HUES64 (cell line): ENCODE measurements at regions not wholly inside any gene's neighbourhood (a gene's known extent, or its start where the extent isn't known, plus 50 kb on each side); places are given as distances from the start of the nearest gene placed in this dataset.
"Not testable (repeated sequence)": the region's sequence is repeated elsewhere in the genome, so short reads cannot be mapped to it uniquely, and the experiment has no call there.

Experiments used
- H3K27ac ChIP-seq: 2 replicates; pipeline ENCODE4 v1.7.0; 2013; ENCODE audit warnings: low read depth, low read length, inconsistent platforms
- H3K27me3 ChIP-seq: 2 replicates; pipeline ENCODE4 v1.6.1; 2013; ENCODE audit warnings: mild to moderate bottlenecking, low read length; ENCODE audit not compliant: insufficient read depth
- H3K36me3 ChIP-seq: 2 replicates; pipeline ENCODE4 v1.6.1; 2013; ENCODE audit warnings: mild to moderate bottlenecking, low read length; ENCODE audit not compliant: insufficient read depth
- H3K4me1 ChIP-seq: 2 replicates; pipeline ENCODE4 v1.6.1; 2013; ENCODE audit warnings: mild to moderate bottlenecking, low read length, moderate library complexity; ENCODE audit not compliant: insufficient read depth
- H3K4me3 ChIP-seq: 2 replicates; pipeline ENCODE4 v1.5.1; 2013; ENCODE audit warnings: mild to moderate bottlenecking, low read length, moderate library complexity
- H3K9ac ChIP-seq: 2 replicates; pipeline ENCODE4 v1.6.1; 2013; ENCODE audit warnings: mild to moderate bottlenecking, low read depth, low read length
- H3K9me3 ChIP-seq: 2 replicates; pipeline ENCODE4 v1.6.1; 2013; ENCODE audit warnings: low read depth, low read length; ENCODE audit not compliant: insufficient read depth
- WGBS: fragments of 150-250, 120-280 bp; methylation state at CpG from one replicate; pipeline ENCODE4 v1.1.7; 2013; ENCODE audit warnings: missing lambda C conversion rate; 5-methylcytosine and 5-hydroxymethylcytosine counted together

DNA sequence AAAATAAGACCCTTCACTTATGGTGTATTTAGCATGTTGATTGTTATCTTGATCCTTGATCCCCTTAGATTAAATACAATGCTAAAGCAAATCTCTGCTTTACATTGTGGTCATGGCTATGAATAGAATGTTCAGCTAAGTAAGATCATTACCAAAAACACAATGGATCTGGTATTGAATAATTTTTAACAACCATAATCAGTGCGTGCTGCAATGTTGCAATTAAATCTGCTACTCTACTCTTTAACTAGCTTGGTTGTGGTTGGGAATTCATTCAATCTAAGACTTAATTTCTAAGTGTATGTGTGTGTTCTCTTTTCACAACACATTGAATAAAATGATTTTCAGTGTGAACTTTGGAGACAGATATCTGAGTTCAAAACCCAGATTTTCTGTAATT lies 442.5 kb upstream of the ZNF804A start:
- Histone ChIP-seq H3K9ac (no peak overlapping the region), H3K4me3 (no peak overlapping the region), H3K4me1 (no peaks in the 10 kb centered on the region), H3K27ac (no peak overlapping the region), H3K36me3 (no peaks in the 10 kb centered on the region), H3K9me3 (no peaks in the 10 kb centered on the region), H3K27me3 (no peaks in the 10 kb centered on the region)
- WGBS: 80% methylated on average over 1 of the region's 1 CpG

DNA sequence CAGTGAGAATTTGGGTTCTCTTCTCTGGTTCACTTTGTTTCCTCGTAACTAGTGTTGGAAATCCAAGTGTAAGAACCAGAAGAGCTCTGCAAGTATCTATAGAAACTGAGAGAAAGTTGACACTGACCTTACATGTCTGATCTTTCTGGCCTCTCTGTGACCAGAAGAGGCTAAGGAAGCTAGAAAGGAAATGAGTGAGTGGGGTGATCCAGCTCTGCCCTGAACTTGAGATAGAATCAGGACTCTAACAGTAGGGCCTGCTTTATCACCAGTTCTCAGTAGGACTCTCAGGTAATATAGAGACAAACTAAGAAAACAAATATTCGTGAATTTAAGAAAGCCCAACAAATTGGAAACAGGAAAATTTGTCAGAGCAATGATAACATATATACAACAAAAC lies 441.2 kb upstream of the ZNF804A start:
- no peak overlapping the region for H3K27ac ChIP-seq
- WGBS: 59% methylated on average over 1 of the region's 2 CpGs
- H3K4me1 ChIP-seq: no peaks in the 10 kb centered on the region

DNA sequence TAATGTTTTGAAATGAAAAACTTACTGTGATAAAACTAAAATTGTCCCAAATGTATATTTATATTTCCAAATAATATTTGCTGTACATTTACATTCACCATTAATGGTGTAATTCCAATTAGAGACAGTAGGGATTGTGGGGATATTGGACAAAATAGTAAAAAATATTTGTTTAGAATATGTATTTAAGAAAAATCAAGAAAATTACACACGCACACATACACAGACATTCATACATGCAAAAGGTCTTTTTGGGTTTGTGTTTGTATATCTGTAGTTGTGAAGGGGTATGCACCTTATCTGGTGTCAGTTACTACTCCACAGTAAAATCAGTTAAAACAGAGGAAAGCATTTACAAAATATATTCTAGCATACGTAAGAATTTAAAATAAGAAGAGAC lies 435.9 kb upstream of the ZNF804A start:
- no CpG with 5 or more reads among the region's 2 CpGs for WGBS

More for the DNA sequence above, 441.2 kb upstream of the ZNF804A start:
- Histone ChIP-seq H3K4me3 (no peak overlapping the region), H3K27me3 (no peaks in the 10 kb centered on the region), H3K9ac (no peak overlapping the region), H3K36me3 (no peaks in the 10 kb centered on the region), H3K9me3 (no peaks in the 10 kb centered on the region)

GRCh38 chr2:184168823-184169222 lies 429.5 kb upstream of the ZNF804A start:
- not testable (repeated sequence) for H3K9ac ChIP-seq, H3K4me1 ChIP-seq
- 68% methylated on average over 5 of the region's 5 CpGs for WGBS

More for the DNA sequence above, 435.9 kb upstream of the ZNF804A start:
- H3K4me3 ChIP-seq: no peak overlapping the region
- no peaks in the 10 kb centered on the region for H3K4me1 ChIP-seq
- H3K36me3 ChIP-seq: no peaks in the 10 kb centered on the region
- H3K27me3 ChIP-seq: no peaks in the 10 kb centered on the region
- no peak overlapping the region for H3K9ac ChIP-seq
- H3K27ac ChIP-seq: no peak overlapping the region
- H3K9me3 ChIP-seq: no peaks in the 10 kb centered on the region

DNA sequence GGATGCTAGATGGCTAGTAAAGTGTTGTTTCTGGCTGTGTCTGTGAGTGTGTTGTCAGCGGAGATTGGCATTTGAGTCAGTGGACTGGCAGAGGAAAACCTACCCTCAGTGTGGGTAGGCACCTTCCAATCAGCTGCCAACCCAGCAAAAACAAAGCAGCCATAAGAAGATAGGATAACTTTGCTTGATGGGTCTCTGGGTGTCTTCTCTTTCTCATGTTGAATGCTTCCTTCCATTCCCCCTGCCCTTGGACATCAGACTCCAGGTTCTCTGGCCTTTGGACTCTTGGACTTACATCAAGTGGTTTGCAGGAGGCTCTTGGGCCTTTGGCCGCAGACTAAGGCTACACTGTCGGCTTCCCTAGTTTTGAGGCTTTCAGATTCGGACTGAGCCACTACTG lies 429.0 kb upstream of the ZNF804A start:
- no peaks in the 10 kb centered on the region for H3K27me3 ChIP-seq
- H3K9ac ChIP-seq: no peak overlapping the region
- no peaks in the 10 kb centered on the region for H3K9me3 ChIP-seq
- H3K27ac ChIP-seq: no peak overlapping the region
- no peaks in the 10 kb centered on the region for H3K36me3 ChIP-seq
- WGBS: 87% methylated on average over 4 of the region's 4 CpGs
- H3K4me1 ChIP-seq: no peaks in the 10 kb centered on the region; the same call in 1 of the 2 replicates
- no peak overlapping the region for H3K4me3 ChIP-seq

More at GRCh38 chr2:184168823-184169222, 429.5 kb upstream of the ZNF804A start:
- H3K9me3 ChIP-seq, H3K27me3 ChIP-seq, H3K27ac ChIP-seq, H3K4me3 ChIP-seq, H3K36me3 ChIP-seq: not testable (repeated sequence)

GRCh38 chr2:184174493-184175104 lies 423.7 kb upstream of the ZNF804A start:
- no peaks in the 10 kb centered on the region for H3K36me3 ChIP-seq
- H3K9me3 ChIP-seq: no peaks in the 10 kb centered on the region
- H3K4me1 ChIP-seq: no peaks in the 10 kb centered on the region
- no peak overlapping the region for H3K27ac ChIP-seq
- no peaks in the 10 kb centered on the region for H3K27me3 ChIP-seq
- H3K4me3 ChIP-seq: no peak overlapping the region
- WGBS: 92% methylated on average over 8 of the region's 8 CpGs
- H3K9ac ChIP-seq: no peak overlapping the region

DNA sequence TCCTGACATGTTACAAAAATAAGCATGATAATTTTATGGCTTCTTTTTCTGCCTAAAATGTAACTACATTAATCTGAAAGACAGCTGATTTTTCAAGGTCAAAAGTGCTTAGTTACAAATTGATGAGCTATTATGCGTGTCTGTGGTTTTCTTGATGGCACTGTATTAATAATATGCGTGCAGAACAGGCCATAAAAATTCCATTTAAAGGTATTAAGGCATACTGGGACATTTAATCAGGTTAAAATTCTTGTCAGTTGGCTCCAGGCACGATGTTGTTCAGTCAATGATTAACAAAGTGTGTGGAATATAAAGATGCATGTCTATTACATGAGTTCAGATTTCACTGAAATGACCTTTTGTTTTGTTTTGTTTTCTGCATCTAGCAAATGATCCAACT lies 420.1 kb upstream of the ZNF804A start:
- no peak overlapping the region for H3K4me3 ChIP-seq
- H3K27ac ChIP-seq: no peak overlapping the region
- no peak overlapping the region for H3K9ac ChIP-seq
- no peaks in the 10 kb centered on the region for H3K27me3 ChIP-seq
- WGBS: 95% methylated on average over 3 of the region's 3 CpGs
- H3K4me1 ChIP-seq: no peaks in the 10 kb centered on the region
- no peaks in the 10 kb centered on the region for H3K36me3 ChIP-seq
- no peaks in the 10 kb centered on the region for H3K9me3 ChIP-seq

- no peaks in the 10 kb centered on the region for H3K36me3 ChIP-seq
- H3K27me3 ChIP-seq: no peaks in the 10 kb centered on the region
- H3K9ac ChIP-seq: no peak overlapping the region
- 98% methylated on average over 3 of the region's 4 CpGs for WGBS
- H3K4me3 ChIP-seq: no peak overlapping the region
- no peak overlapping the region for H3K27ac ChIP-seq
- no peaks in the 10 kb centered on the region for H3K4me1 ChIP-seq
- no peaks in the 10 kb centered on the region for H3K9me3 ChIP-seq
Measured at GRCh38 chr2:184186436-184186835, 411.9 kb upstream of the ZNF804A start.

DNA sequence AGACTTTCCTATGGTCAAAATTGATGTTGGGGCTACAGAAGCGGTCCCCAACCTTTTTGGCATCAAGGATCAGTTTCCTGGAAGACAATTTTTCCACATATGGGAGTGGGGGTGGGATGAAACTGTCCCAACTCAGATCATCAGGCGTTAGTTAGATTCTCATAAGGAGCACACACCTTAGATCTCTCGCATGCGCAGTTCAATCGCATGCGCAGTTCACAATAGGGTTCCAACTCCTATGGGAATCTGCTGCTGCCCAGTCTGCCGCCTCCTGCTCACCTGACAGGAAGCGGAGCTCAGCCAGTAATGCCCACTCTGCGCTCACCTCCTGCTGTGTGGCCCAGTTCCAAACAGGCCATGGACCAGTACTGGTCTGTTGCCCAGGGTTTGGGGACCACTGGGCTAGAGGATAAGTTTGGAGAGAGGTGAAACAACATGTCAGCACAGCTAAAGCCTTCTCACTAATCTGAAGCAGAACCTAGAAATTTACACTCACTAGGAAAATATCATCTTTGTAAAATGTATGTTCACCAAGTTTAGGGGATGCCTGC lies 410.8 kb upstream of the ZNF804A start:
- WGBS: 97% methylated on average over 9 of the region's 9 CpGs
- H3K9ac ChIP-seq: no peak overlapping the region
- no peaks in the 10 kb centered on the region for H3K27me3 ChIP-seq
- no peaks in the 10 kb centered on the region for H3K36me3 ChIP-seq
- no peak overlapping the region for H3K27ac ChIP-seq
- H3K4me1 ChIP-seq: no peaks in the 10 kb centered on the region
- H3K4me3 ChIP-seq: no peak overlapping the region
- H3K9me3 ChIP-seq: no peaks in the 10 kb centered on the region

GRCh38 chr2:184190725-184191124 lies 407.6 kb upstream of the ZNF804A start:
- Histone ChIP-seq H3K36me3 (no peaks in the 10 kb centered on the region), H3K4me1 (0 out of 2 replicates have a peak, but pooled peaks cover 3% of the 10 kb centered on the region), H3K4me3 (no peak overlapping the region), H3K9me3 (no peaks in the 10 kb centered on the region), H3K27ac (no peak overlapping the region), H3K9ac (no peak overlapping the region), H3K27me3 (no peaks in the 10 kb centered on the region)
- WGBS: 95% methylated on average over 3 of the region's 3 CpGs

DNA sequence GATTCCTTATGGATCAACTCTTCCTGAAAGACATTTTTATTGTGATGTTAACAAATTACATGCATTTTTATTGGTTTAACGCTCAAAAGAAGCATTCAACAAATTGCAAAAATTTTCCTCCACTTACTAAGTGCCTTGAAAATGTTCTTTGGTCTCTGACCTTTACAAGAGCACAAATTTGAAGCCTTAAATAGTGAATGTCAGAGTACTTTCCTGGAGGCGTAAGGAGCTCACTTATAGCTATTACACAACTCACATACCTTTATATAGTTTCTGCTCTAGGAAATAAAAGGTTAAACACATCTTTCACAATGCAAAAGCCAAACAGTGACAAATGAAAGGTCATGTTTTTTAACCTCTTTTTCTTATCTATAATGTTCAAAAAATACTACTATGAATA lies 405.7 kb upstream of the ZNF804A start:
- no peaks in the 10 kb centered on the region for H3K36me3 ChIP-seq
- WGBS: 75% methylated on average over 2 of the region's 2 CpGs

DNA sequence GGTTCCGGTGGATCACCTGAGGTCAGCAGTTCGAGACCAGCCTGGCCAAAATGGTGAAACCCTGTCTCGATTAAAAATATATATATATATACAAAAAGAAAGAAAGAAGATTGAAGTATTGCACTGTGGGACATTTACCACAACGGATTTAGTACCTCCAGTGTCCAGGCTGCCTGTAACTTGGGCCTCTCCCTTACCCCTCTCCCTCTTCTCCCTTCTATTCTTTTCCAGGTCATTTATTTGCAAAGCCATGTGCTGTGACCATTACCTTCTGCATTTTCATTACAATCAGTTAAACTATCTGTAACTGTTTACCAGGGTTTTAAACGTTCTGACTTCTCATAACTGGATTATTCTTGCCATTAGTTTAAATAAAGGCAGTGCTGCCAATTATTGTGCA lies 400.9 kb upstream of the ZNF804A start:
- H3K9ac ChIP-seq: no peak overlapping the region
- H3K4me3 ChIP-seq: no peak overlapping the region
- H3K36me3 ChIP-seq: no peaks in the 10 kb centered on the region
- WGBS: 55% methylated on average over 3 of the region's 5 CpGs
- no peaks in the 10 kb centered on the region for H3K27me3 ChIP-seq
- peaks cover 26% of the 10 kb centered on the region for H3K4me1 ChIP-seq
- no peak overlapping the region for H3K27ac ChIP-seq
- H3K9me3 ChIP-seq: no peaks in the 10 kb centered on the region

More for the DNA sequence above, 405.7 kb upstream of the ZNF804A start:
- H3K27ac ChIP-seq: no peak overlapping the region
- H3K4me1 ChIP-seq: peaks cover 15% of the 10 kb centered on the region
- H3K9ac ChIP-seq: no peak overlapping the region
- no peak overlapping the region for H3K4me3 ChIP-seq
- H3K27me3 ChIP-seq: no peaks in the 10 kb centered on the region
- H3K9me3 ChIP-seq: no peaks in the 10 kb centered on the region
